NCI-H526 treated with DMSO at 0.1 percent for 48 hours (cell line): ENCODE measurements at regions not wholly inside any gene's neighbourhood (a gene's known extent, or its start where the extent isn't known, plus 50 kb on each side); places are given as distances from the start of the nearest gene placed in this dataset.
"Not testable (repeated sequence)": the region's sequence is repeated elsewhere in the genome, so short reads cannot be mapped to it uniquely, and the experiment has no call there.

ENCODE experiments used
- DNase-seq: peaks from one replicate; lab custom pipeline; 2025; lab: John Stamatoyannopoulos, UW

DNA sequence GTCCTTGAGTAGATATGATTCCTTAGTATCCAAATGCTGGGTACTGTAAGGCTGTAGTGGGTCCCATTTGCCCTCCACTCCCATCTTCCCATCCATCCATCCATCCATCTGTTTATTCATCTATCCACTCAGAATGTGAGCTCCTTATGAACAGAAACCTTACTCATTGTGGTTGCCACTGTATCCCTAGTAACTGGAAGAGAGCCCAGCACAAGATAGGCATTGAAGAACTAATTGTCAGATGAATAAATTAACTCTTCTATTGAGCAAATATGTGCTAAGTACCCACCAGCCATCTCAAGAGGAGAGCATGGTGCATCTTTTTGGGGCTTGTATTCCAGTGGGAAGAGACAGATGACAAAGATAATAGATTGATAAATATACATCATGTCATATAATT is 86.4 kb upstream of the SEZ6L start:
- DNase-seq = no peak

DNA sequence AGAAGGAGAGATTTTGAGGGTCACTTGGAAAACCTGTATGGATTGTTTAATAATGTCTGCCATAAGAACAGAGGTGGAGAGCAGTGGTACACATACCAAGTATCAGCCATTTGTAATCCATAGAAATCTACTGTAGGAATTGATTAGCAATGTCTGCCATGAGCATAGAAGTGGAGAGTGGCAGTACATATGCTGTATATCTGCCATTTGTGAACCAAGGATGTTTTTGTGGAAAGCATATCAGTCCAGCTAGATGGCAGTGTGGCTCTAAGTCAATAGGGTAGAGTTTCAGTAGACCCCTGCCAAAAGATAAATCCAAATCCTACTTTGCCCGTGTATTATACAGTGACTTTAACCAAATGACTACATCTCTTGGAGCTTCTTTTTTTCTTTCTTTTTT is 82.9 kb upstream of the SEZ6L start:
- DNase-seq = peak; percentile 14

DNA sequence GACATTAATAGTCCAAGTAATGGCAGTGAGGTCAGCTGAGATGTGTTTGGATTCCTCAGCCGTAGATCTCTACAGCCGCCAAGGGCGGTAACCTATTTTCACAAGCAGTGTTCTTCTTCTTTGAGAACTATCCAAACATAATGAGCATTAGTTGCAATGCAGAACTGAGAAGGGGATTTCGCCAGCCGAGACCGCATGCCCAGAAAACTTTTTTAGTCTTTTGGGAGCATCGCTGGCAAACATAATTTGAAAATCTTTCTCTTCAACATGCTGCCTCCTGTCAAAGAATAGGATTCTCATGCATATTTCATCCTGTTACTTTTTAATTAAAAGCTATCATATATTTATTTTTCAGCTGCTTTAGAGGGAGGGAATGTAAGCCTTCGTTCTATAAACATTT is 81.4 kb upstream of the SEZ6L start:
- no peak for DNase-seq

DNA sequence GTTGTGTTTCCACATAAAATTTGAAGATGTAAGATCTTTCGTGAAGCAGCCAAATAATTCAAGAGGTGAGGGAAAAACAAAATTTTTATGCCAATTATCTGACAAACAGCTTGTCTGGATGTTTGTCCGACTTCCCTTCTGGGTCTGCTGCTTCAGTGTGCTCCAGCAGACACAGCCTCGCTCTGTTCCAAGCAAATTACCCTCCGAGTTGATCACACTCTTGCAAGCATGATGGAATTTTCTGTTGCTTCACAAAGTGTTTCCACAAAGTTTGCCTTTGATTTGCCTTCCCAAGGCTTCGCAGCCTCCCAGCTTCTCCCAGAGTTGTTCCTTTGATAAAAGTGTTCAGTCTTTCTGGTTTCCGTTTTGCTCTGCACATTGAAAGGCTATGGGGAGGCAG is 78.4 kb upstream of the SEZ6L start:
- no peak for DNase-seq

DNA sequence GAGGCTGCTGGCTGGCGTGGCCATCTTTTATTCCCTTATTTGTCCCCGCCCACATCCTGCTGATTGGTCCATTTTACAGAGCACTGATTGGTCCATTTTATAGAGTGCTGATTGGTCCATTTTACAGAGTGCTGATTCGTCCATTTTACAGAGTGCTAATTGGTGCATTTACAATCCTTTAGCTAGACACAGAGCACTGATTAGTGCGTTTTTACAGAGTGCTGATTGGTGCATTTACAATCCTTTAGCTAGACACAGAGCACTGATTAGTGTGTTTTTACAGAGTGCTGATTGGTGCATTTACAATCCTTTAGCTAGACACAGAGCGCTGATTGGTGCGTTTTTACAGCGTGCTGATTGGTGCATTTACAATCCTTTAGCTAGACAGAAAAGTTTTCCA is 74.8 kb upstream of the SEZ6L start:
- not testable (repeated sequence) for DNase-seq

DNA sequence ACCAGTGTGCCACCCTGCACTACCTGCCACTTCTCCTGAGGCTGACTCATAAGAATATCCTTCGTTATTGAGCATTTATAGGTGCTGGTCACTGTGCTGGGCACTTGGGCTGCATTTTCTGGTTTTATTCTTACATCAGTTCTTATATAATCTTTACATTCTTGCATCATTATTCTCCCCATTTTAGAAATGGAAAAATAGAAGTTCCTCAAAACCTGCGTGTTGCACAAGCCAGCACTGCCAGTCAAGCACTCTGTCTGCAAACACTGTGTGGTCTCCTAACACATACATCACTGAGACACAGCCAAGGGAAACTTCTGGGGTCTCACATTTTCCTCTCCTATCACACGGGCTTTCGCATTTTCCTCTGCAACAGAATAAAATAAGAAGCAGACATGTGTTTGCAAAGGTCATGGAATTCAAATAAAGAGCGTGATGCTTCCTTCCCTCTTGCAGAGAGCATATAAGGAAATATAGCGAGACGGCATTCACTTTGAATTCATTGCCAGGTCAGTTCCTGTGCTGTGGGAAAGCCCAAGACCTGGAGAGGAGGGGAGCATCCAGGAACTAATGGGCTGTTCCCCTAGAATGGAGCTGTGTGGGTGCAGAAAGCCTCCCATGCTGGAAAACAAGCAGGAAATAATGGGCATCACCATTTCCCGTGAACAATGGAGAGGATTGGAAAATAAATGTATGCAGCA is 73.9 kb upstream of the SEZ6L start:
- no peak for DNase-seq

DNA sequence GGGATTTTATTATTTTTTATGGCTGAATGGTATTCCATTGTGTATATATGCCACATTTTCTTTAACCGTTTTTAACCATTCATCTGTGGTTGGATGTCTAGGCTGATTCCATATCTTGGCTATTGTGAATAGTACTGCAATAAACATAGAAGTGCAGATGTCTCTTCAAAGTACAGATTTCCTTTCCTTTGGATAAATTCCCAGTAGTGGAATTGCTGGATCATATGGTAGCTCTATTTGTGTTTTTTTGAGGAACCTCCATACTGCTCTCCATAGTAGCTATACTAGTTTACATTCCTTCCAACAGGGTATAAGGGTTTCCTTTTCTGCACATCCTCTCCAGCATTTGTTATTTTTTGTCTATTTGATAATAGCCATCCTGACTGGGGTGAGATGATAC is 71.9 kb upstream of the SEZ6L start:
- DNase-seq = no peak

DNA sequence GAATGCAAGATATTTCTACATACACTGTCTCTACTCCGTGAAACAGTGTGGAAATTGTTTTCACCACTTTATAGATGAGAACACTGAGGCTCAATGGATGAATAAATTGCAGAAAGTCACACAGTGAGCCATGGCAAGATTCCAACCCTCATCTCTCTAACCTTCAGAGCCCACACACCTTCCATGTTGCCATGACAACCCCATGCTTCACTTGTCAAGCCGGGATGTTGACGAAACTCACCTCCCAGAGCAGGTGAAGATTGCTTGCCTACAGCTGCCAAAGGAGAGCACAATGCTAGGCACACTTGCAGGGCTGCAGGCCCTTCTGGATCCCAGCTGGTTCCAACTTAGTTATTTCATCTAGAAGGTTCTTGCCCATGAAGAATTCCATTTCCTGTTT is 71.4 kb upstream of the SEZ6L start:
- no peak for DNase-seq

DNA sequence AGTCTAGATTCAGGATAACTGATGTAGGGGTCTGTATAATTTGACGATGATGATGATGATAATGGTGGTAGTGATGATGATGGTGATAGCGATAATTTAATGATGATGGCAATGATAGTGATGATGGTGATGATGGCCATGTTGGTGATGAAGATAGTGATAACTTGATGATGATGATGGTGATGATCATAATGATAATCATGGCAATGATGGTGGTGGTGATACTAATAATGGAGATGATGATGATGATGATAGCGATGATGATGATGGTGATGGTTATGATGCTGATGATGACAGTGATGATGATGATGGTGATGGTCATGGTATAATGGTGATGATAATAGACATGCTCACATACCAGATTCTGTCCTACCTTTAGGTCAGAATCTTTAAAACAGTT is 66.2 kb upstream of the SEZ6L start:
- no peak for DNase-seq

DNA sequence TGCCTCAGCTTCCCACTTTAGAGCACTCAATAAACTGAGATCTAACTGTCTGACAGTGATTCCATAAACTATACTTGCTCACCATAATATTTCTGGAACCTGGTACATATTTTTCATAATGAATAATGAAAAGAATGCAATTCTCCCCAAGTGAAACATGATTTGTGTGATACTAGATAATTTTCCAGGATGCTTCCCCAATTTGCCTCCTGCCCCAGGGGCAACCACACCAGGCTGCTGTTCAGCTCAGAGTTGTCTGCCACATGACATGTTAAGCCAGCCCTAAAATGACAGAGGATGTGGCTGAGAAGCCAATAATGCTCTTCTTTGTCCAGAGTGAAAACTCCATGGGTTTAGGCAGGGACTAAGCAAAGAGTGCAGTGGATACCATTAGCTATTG is 62.9 kb upstream of the SEZ6L start:
- no peak for DNase-seq

DNA sequence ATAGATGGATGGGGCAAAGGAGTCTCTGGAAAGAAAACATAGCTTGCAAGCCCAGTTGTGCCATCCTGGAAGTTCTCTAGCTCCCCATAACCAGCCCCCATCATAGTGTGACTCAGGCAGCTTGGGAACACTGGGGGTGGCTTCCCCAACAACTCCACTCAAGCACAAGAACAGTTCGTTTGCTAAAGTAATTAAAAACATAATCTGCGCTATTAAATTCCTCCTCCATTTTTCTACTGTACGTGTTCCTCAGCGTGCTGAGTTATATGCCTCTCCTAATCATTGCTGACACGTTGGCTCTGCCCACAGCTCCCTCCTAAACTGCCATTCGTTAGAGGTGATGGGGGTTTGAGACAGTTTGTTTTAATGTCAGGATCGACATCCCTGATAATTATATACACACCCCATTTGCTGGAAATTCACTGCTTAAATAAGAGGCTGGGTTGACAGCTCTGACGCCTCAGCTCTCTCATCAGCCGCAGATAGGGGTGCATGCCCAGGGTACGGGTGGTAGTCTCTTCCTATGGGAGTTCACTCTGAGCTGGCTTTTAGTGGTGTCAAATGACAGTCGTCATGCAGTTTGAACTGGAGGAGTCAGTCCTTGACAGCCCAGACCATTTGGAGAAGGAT is 59.5 kb upstream of the SEZ6L start:
- no peak for DNase-seq

DNA sequence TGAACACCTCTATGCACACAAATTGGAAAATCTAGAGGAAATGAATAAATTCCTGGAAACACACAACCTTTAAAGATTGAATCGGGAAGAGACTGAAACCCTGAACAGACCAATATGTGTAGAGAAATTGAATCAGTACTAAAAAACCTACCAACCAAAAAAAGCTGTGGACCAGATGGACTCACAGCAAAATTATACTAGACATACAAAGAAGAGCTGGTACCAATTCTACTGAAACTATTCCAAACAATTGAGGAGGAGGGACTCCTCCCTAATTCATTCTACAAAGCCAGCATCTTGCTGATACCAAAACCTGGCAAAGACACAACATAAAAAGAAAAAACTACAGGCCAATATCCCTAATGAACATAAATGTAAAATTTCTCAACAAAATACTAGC is 54.4 kb upstream of the SEZ6L start:
- DNase-seq = no peak

DNA sequence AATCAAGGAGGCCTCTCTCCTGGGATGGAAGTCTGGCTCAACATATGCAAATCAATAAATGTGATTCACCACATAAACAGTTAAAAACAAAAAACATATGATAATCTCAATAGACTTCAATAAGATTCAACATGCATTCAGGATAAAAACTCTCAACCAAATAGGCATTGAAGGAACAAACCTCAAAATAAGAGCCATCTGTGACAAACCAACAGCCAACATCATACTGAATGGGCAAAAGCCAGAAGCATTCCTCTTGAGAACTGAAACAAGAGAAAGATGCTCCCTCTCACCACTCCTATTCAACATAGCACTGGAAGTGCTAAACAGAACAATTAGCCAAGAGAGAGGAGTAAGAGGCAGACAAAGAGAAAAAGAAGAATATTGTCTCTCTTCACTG is 54.0 kb upstream of the SEZ6L start:
- DNase-seq = no peak
